T-helper 2 cell treated with Interferon-gamma antibody and Interleukin-4, amounts not matched to agents 5 μg/mL and 100 μg/mL, for 36 hours (primary cell): ENCODE measurements at regions not wholly inside any gene's neighbourhood (a gene's known extent, or its start where the extent isn't known, plus 50 kb on each side); places are given as distances from the start of the nearest gene placed in this dataset.

Experiments
- DNase-seq: peaks from one replicate; pipeline ENCODE4 v3.0.0; 2021; ENCODE audit warnings: low spot score
- H3K27ac Mint-ChIP-seq: one replicate; pipeline ENCODE4 v1.8.0; 2021; ENCODE audit warnings: mild to moderate bottlenecking, mixed read lengths
- H3K27me3 Mint-ChIP-seq: one replicate; pipeline ENCODE4 v1.8.0; 2021; ENCODE audit warnings: low read depth, mixed read lengths
- H3K36me3 Mint-ChIP-seq: one replicate; pipeline ENCODE4 v1.8.0; 2021; ENCODE audit warnings: low read depth, mixed read lengths
- H3K4me1 Mint-ChIP-seq: one replicate; pipeline ENCODE4 v1.8.0; 2021; ENCODE audit warnings: low read depth, mixed read lengths
- H3K4me3 Mint-ChIP-seq: one replicate; pipeline ENCODE4 v1.8.0; 2022; ENCODE audit warnings: mild to moderate bottlenecking, moderate library complexity, mixed read lengths
- H3K9me3 Mint-ChIP-seq: one replicate; pipeline ENCODE4 v1.8.0; 2021; ENCODE audit warnings: mixed read lengths

DNA sequence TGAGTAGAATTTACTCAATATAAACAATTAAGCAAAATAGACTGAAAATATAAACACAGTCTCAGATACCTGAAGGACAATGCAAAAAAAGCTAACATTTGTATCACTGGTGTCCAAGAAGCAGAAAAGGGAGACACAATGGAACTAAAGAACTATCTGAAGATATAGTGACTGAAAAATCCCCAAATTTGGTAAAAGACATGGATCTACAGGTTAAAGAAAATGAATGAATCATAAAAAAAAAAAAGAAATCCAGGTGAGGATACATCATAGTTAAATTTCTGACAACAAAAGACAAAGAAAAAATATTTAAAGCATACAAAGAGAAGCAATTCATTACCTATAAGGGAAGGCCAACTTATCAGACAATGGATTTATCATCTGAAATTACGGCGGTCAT is 114.7 kb upstream of the PPP1R3A start:
- Mint-ChIP-seq H3K9me3 (no peaks in the 10 kb centered on the region), H3K4me3 (no peak overlapping the region), H3K4me1 (no peaks in the 10 kb centered on the region), H3K36me3 (no peaks in the 10 kb centered on the region), H3K27ac (no peak overlapping the region), H3K27me3 (peaks cover 2% of the 10 kb centered on the region)
- no peak for DNase-seq

DNA sequence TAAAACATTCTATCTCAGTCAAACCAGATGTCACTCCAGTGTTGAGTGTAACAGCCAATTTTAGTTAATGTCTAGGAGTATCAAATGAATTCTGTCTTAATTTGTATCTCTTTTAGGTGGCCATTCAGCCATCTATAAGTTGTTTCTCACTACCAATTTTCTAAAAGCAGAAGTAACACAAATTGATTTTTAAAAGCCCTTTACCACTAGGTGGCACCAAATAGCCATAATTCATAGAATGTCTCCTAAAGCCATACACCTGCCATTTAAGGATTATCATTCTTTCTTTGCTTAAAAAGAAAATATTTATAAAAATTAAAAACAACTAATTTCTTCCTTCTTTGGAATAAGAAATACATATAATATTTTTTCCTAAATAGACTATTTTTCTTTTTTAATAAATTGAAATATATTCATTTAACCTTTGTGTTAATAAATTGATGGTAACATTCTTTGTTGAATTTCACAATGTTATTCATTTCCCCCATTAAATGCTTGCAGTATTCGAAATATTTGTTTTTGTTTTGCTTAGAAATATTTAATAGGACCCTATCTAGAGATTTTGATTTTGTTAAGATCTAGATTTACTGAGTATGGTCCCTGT is 107.8 kb upstream of the PPP1R3A start:
- no peaks in the 10 kb centered on the region for H3K36me3 Mint-ChIP-seq
- H3K27ac Mint-ChIP-seq: no peak overlapping the region
- peaks cover 2% of the 10 kb centered on the region for H3K27me3 Mint-ChIP-seq
- H3K4me3 Mint-ChIP-seq: no peak overlapping the region
- no peaks in the 10 kb centered on the region for H3K9me3 Mint-ChIP-seq
- DNase-seq: no peak
- H3K4me1 Mint-ChIP-seq: no peaks in the 10 kb centered on the region

DNA sequence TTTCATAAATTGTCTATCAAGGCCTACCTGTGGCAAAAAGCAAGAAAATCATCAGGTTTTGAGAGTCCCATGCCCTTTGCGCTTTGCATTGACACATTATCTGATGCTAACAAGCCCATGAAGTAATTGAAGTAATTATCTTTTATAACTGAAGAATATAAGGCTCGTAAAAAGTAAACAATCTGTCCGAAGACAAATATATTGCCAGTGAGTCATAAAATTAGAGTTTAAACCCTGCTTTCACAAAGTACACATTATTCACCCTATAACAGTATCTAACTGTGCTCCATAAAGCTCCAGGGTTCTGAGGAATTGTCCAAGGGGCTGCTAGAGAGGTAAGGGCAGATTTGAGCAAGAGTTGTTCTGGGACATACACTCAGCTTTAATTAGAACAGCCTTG is 102.3 kb upstream of the PPP1R3A start:
- DNase-seq: no peak
- Mint-ChIP-seq H3K27me3 (no peaks in the 10 kb centered on the region), H3K36me3 (no peaks in the 10 kb centered on the region), H3K4me3 (no peak overlapping the region), H3K9me3 (no peaks in the 10 kb centered on the region), H3K4me1 (no peaks in the 10 kb centered on the region), H3K27ac (no peak overlapping the region)

GRCh38 chr7:114008696-114009095 is 89.9 kb upstream of the PPP1R3A start:
- Mint-ChIP-seq H3K9me3 (no peaks in the 10 kb centered on the region), H3K27ac (no peak overlapping the region), H3K4me3 (no peak overlapping the region), H3K4me1 (no peaks in the 10 kb centered on the region), H3K27me3 (no peaks in the 10 kb centered on the region), H3K36me3 (no peaks in the 10 kb centered on the region)
- DNase-seq: no peak

DNA sequence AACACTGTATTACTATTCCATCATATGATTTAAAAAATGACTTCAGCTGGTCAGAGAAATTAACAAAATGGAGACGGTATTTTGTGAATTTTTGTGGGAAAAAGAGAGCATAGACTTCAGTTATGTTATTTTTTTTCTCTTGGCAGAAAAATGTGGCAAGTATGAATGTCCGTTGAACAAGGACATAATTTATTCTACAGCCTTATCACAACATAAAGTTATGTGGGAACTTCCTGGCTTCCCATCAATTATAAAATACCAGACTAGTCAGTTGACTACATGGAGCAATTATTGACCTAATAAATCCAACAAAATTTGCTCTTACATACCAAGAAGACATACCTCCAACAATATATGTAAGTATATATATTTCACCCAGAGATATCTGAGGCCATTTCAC is 88.6 kb upstream of the PPP1R3A start:
- H3K27ac Mint-ChIP-seq: no peak overlapping the region
- no peaks in the 10 kb centered on the region for H3K36me3 Mint-ChIP-seq
- H3K9me3 Mint-ChIP-seq: no peaks in the 10 kb centered on the region
- H3K4me1 Mint-ChIP-seq: no peaks in the 10 kb centered on the region
- H3K27me3 Mint-ChIP-seq: no peaks in the 10 kb centered on the region
- H3K4me3 Mint-ChIP-seq: no peak overlapping the region
- DNase-seq: no peak

DNA sequence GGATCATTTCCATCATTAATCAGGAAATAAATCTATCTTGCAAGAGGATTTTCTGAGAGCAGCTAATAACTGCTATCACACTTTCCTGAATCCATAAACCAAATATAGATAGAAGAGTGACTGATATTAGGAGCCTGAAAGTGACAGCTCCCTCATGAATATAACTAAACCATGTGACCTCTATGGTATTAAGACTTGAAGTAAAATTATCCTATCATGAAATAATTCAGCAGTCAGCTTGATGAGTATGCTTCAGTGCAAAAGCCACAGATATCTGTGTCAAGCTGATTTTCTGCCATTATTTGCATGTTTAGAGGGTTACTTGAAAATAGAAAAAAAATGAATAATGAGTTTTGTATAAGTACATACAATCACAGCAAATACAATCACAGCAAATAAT is 80.1 kb upstream of the PPP1R3A start:
- Mint-ChIP-seq H3K9me3 (peaks cover 12% of the 10 kb centered on the region), H3K4me3 (no peak overlapping the region), H3K36me3 (no peaks in the 10 kb centered on the region), H3K27me3 (no peaks in the 10 kb centered on the region), H3K4me1 (no peaks in the 10 kb centered on the region), H3K27ac (no peak overlapping the region)
- no peak for DNase-seq

DNA sequence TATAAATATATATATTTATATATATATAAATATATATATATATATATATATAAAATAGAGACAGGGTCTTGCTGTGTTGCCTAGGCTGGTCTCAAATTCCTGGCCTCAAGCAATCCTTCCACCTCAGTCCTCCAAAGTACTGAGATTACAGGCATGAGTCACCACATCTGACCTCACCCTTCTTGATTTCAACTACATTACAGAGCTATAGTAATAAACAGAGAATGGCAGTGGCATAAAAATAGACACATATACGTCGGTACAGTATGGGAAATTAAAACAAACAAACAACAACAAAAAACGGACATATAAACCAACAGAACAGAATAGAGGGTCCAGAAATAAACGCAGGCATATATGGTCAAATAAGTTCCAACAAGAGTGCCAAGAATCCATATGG is 77.6 kb upstream of the PPP1R3A start:
- H3K36me3 Mint-ChIP-seq: no peaks in the 10 kb centered on the region

GRCh38 chr7:113986216-113986615 is 67.4 kb upstream of the PPP1R3A start:
- Mint-ChIP-seq H3K36me3 (no peaks in the 10 kb centered on the region), H3K4me3 (no peak overlapping the region), H3K9me3 (no peaks in the 10 kb centered on the region)

More for the DNA sequence above, 77.6 kb upstream of the PPP1R3A start:
- H3K9me3 Mint-ChIP-seq: peaks cover 2% of the 10 kb centered on the region
- no peak overlapping the region for H3K4me3 Mint-ChIP-seq
- no peaks in the 10 kb centered on the region for H3K27me3 Mint-ChIP-seq
- H3K27ac Mint-ChIP-seq: no peak overlapping the region
- DNase-seq: no peak
- H3K4me1 Mint-ChIP-seq: no peaks in the 10 kb centered on the region

DNA sequence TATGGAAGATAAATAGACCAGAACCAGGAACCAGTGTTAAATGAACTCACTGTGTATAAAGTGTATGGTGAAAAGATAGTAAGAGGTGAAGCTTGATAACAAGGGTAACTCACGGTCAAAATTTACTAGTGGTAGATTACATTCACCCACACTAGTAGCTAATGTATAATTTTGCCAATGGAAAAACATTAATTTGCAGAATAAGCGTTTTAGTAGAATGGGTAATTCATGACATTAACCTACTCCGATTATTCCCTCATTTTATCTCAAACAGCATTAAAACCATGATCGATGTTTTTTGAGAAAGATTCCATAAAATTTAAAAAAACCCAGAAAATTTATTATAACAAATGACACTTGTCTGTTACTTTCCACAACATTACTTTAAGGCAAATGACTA is 57.7 kb upstream of the PPP1R3A start:
- no peaks in the 10 kb centered on the region for H3K36me3 Mint-ChIP-seq
- H3K4me3 Mint-ChIP-seq: no peak overlapping the region
- no peaks in the 10 kb centered on the region for H3K27me3 Mint-ChIP-seq
- no peaks in the 10 kb centered on the region for H3K4me1 Mint-ChIP-seq
- H3K9me3 Mint-ChIP-seq: no peaks in the 10 kb centered on the region
- H3K27ac Mint-ChIP-seq: no peak overlapping the region
- no peak for DNase-seq

More at GRCh38 chr7:113986216-113986615, 67.4 kb upstream of the PPP1R3A start:
- Mint-ChIP-seq H3K27ac (no peak overlapping the region), H3K4me1 (no peaks in the 10 kb centered on the region), H3K27me3 (no peaks in the 10 kb centered on the region)
- DNase-seq: no peak

DNA sequence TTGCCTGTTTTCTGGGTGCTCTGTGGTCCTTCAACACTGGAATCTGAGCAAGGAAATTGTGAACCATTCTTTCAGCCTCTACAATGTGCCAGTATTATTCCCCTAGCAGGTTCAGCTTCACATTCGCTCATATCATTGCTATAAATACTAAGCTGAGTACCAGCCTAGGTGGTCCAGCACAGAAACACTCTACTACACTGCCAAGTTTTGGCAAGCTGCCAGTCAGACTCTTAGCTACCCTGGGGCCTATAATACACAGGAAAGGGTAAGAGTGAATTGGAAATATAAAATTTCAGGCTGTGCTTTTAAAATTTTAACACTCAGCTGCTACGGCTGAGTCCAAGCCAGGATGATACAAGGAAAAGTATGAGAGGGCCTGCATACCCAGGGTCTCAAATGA is 49.9 kb upstream of the PPP1R3A start:
- Mint-ChIP-seq H3K9me3 (no peaks in the 10 kb centered on the region), H3K4me3 (no peak overlapping the region), H3K4me1 (no peaks in the 10 kb centered on the region), H3K27me3 (no peaks in the 10 kb centered on the region), H3K36me3 (no peaks in the 10 kb centered on the region), H3K27ac (no peak overlapping the region)
- no peak for DNase-seq
